Tibial nerve (tissue), 4 donors: ENCODE measurements at regions not wholly inside any gene's neighbourhood (a gene's known extent, or its start where the extent isn't known, plus 50 kb on each side); places are given as distances from the start of the nearest gene placed in this dataset.

Experiments
- CTCF ChIP-seq, 5 experiments: fragments of 200-600 bp in 3 of 5; fragments of 450-650 bp in 2 of 5; sonication (generic) in 3 of 5; IDR thresholded peaks; one replicate each; pipeline ENCODE4 v1.5.1; 2016 to 2019; ENCODE audit warnings: antibody characterized with exemption in 5 of 5, mild to moderate bottlenecking in 3 of 5, moderate library complexity in 2 of 5
- EP300 ChIP-seq, 2 donors: sonication (generic); formaldehyde crosslinking; IDR thresholded peaks; one replicate each; pipeline ENCODE4 v1.6.1; 2017; ENCODE audit warnings: antibody characterized with exemption in 2 of 2, mild to moderate bottlenecking in 1 of 2
- POLR2A ChIP-seq, 2 donors: fragments of 450-650 bp; IDR thresholded peaks; one replicate each; pipeline ENCODE4 v1.6.1; 2017; ENCODE audit warnings: antibody characterized with exemption in 2 of 2, mild to moderate bottlenecking in 2 of 2, moderate library complexity in 2 of 2

GRCh38 chr6:144536079-144536478, 250.9 kb downstream of the UTRN start:
- no peak for TF ChIP-seq CTCF (IDR thresholded peaks at IDR 0.05)
- no peak for TF ChIP-seq POLR2A (IDR thresholded peaks at IDR 0.05)
- TF ChIP-seq EP300 (IDR thresholded peaks at IDR 0.05), result no peak
